ENCODE measurements at regions not wholly inside any gene's neighbourhood (a gene's known extent, or its start where the extent isn't known, plus 50 kb on each side); places are given as distances from the start of the nearest gene placed in this dataset.
A peak's percentile ranks its signal among the peaks of the same experiment; 100 is the strongest.
"Not testable (repeated sequence)": the region's sequence is repeated elsewhere in the genome, so short reads cannot be mapped to it uniquely, and the experiment has no call there.

GRCh38 chr7:110317541-110318265 is 773.2 kb upstream of the LRRN3 start:
- DNase-seq = peak in 2 of 5 donors; percentile 6 to 44

GRCh38 chr7:110320285-110320684 is 770.6 kb upstream of the LRRN3 start:
- H3K4me1 ChIP-seq (ENCODE audit: control insufficient read depth in 2 of 3, insufficient read depth in 2 of 3, low read depth in 1 of 3, low read length in 3 of 3); DNase-seq; H3K27ac ChIP-seq (ENCODE audit: low read depth in 2 of 2, low read length in 2 of 2); H3K36me3 ChIP-seq (ENCODE audit: control insufficient read depth in 2 of 3, insufficient read depth in 3 of 3, low read length in 3 of 3); H3K4me3 ChIP-seq (ENCODE audit: low read length in 3 of 3); H3K9ac ChIP-seq (ENCODE audit: low read length in 3 of 3); intact Hi-C loops (cut with DNase I); FAIRE-seq; H3K27me3 ChIP-seq (ENCODE audit: control insufficient read depth, insufficient read depth, low read length); H3K9me3 ChIP-seq (ENCODE audit: control insufficient read depth in 2 of 3, insufficient read depth in 1 of 3, low read length in 3 of 3): not testable (repeated sequence)

More at GRCh38 chr7:110317541-110318265, 773.2 kb upstream of the LRRN3 start:
- no peak for FAIRE-seq
- no peak for TF ChIP-seq CTCF (IDR thresholded peaks at IDR 0.05; ENCODE audit: borderline replicate concordance, extremely low read depth, insufficient read depth)
- no peak overlapping the region for H3K9ac ChIP-seq (ENCODE audit: low read length in 3 of 3)
- H3K36me3 ChIP-seq (ENCODE audit: control insufficient read depth in 2 of 3, insufficient read depth in 3 of 3, low read length in 3 of 3) = no peaks in the 10 kb centered on the region
- no peaks in the 10 kb centered on the region for H3K4me1 ChIP-seq (ENCODE audit: control insufficient read depth in 2 of 3, insufficient read depth in 2 of 3, low read depth in 1 of 3, low read length in 3 of 3)
- H3K4me3 ChIP-seq (ENCODE audit: low read length in 3 of 3) = no peak overlapping the region
- no peaks in the 10 kb centered on the region for H3K27me3 ChIP-seq (ENCODE audit: control insufficient read depth, insufficient read depth, low read length)
- intact Hi-C loops (cut with DNase I) = no loop called here
- no peak overlapping the region for H3K27ac ChIP-seq (ENCODE audit: low read depth in 2 of 2, low read length in 2 of 2)
- H3K9me3 ChIP-seq (ENCODE audit: control insufficient read depth in 2 of 3, insufficient read depth in 1 of 3, low read length in 3 of 3) = no peaks in the 10 kb centered on the region

GRCh38 chr7:110322796-110323195 is 768.1 kb upstream of the LRRN3 start:
- TF ChIP-seq CTCF (IDR thresholded peaks at IDR 0.05; ENCODE audit: borderline replicate concordance, extremely low read depth, insufficient read depth) = no peak
- no peak overlapping the region for H3K9ac ChIP-seq (ENCODE audit: low read length in 3 of 3)
- no peaks in the 10 kb centered on the region for H3K36me3 ChIP-seq (ENCODE audit: control insufficient read depth in 2 of 3, insufficient read depth in 3 of 3, low read length in 3 of 3)
- no peaks in the 10 kb centered on the region for H3K9me3 ChIP-seq (ENCODE audit: control insufficient read depth in 2 of 3, insufficient read depth in 1 of 3, low read length in 3 of 3)
- DNase-seq = no peak
- H3K27me3 ChIP-seq (ENCODE audit: control insufficient read depth, insufficient read depth, low read length) = no peaks in the 10 kb centered on the region
- no peaks in the 10 kb centered on the region for H3K4me1 ChIP-seq (ENCODE audit: control insufficient read depth in 2 of 3, insufficient read depth in 2 of 3, low read depth in 1 of 3, low read length in 3 of 3)
- no peak overlapping the region for H3K4me3 ChIP-seq (ENCODE audit: low read length in 3 of 3)
- FAIRE-seq = no peak
- intact Hi-C loops (cut with DNase I) = no loop called here
- no peak overlapping the region for H3K27ac ChIP-seq (ENCODE audit: low read depth in 2 of 2, low read length in 2 of 2)

- no peaks in the 10 kb centered on the region for H3K4me1 ChIP-seq (ENCODE audit: control insufficient read depth in 2 of 3, insufficient read depth in 2 of 3, low read depth in 1 of 3, low read length in 3 of 3)
- H3K27ac ChIP-seq (ENCODE audit: low read depth in 2 of 2, low read length in 2 of 2) = no peak overlapping the region
- no peak overlapping the region for H3K4me3 ChIP-seq (ENCODE audit: low read length in 3 of 3)
- no peak for TF ChIP-seq CTCF (IDR thresholded peaks at IDR 0.05; ENCODE audit: borderline replicate concordance, extremely low read depth, insufficient read depth)
- no peaks in the 10 kb centered on the region for H3K27me3 ChIP-seq (ENCODE audit: control insufficient read depth, insufficient read depth, low read length)
- no peaks in the 10 kb centered on the region for H3K9me3 ChIP-seq (ENCODE audit: control insufficient read depth in 2 of 3, insufficient read depth in 1 of 3, low read length in 3 of 3)
- H3K9ac ChIP-seq (ENCODE audit: low read length in 3 of 3) = no peak overlapping the region
- H3K36me3 ChIP-seq (ENCODE audit: control insufficient read depth in 2 of 3, insufficient read depth in 3 of 3, low read length in 3 of 3) = no peaks in the 10 kb centered on the region
- intact Hi-C loops (cut with DNase I) = no loop called here
- no peak for FAIRE-seq
- DNase-seq = no peak
Observed at GRCh38 chr7:110326966-110327365, 764.0 kb upstream of the LRRN3 start.
